MM.1S (cell line): ENCODE measurements at regions not wholly inside any gene's neighbourhood (a gene's known extent, or its start where the extent isn't known, plus 50 kb on each side); places are given as distances from the start of the nearest gene placed in this dataset.

Experiments used
- DNase-seq: peaks from one replicate; pipeline ENCODE4 v3.0.0-alpha.2; 2015
- H2AFZ ChIP-seq: fragments of 300-600 bp; sonication (generic); 2 replicates; pipeline ENCODE4 v1.6.0; 2016; ENCODE audit warnings: antibody characterized with exemption, low read length
- H3F3A ChIP-seq: fragments of 300-600 bp; sonication (generic); 2 replicates; pipeline ENCODE4 v1.6.1; 2016; ENCODE audit warnings: mild to moderate bottlenecking, antibody characterized with exemption, low read length, moderate library complexity, mixed read lengths; ENCODE audit not compliant: insufficient read depth
- H3K27ac ChIP-seq: fragments of 300-600 bp; sonication (generic); 2 replicates; pipeline ENCODE4 v1.5.1; 2016; ENCODE audit warnings: mild to moderate bottlenecking, low read length
- H3K27me3 ChIP-seq: fragments of 300-600 bp; sonication (generic); replicated peaks from 2 replicates; pipeline ENCODE4 v1.6.0; 2016; ENCODE audit warnings: low read length; ENCODE audit not compliant: insufficient read depth
- H3K36me3 ChIP-seq: fragments of 300-600 bp; sonication (generic); replicated peaks from 2 replicates; pipeline ENCODE4 v1.6.1; 2016; ENCODE audit warnings: mild to moderate bottlenecking, low read length, mixed read lengths; ENCODE audit not compliant: insufficient read depth
- H3K4me1 ChIP-seq: fragments of 300-600 bp; sonication (generic); 2 replicates; pipeline ENCODE4 v1.6.1; 2016; ENCODE audit warnings: low read length, mixed read lengths
- H3K4me2 ChIP-seq: fragments of 300-600 bp; sonication (generic); 2 replicates; pipeline ENCODE4 v1.6.0; 2016; ENCODE audit warnings: low read depth, low read length
- H3K4me3 ChIP-seq: fragments of 300-600 bp; sonication (generic); 2 replicates; pipeline ENCODE4 v1.5.1; 2016; ENCODE audit warnings: low read length, mixed read lengths
- H3K79me2 ChIP-seq: fragments of 300-600 bp; sonication (generic); 2 replicates; pipeline ENCODE4 v1.6.1; 2016; ENCODE audit warnings: mixed run types, low read length, mixed read lengths
- H3K9ac ChIP-seq: fragments of 300-600 bp; sonication (generic); 2 replicates; pipeline ENCODE4 v1.6.1; 2016; ENCODE audit warnings: low read length, mixed read lengths
- H3K9me2 ChIP-seq: fragments of 300-600 bp; sonication (generic); replicated peaks from 2 replicates; pipeline ENCODE4 v1.6.1; 2016; ENCODE audit warnings: mild to moderate bottlenecking, low read length, mixed read lengths; ENCODE audit not compliant: insufficient read depth
- H3K9me3 ChIP-seq: fragments of 300-600 bp; sonication (generic); replicated peaks from 2 replicates; pipeline ENCODE4 v1.6.1; 2016; ENCODE audit warnings: mild to moderate bottlenecking, low read length, mixed read lengths; ENCODE audit not compliant: insufficient read depth
- H4K20me1 ChIP-seq: fragments of 300-600 bp; sonication (generic); 2 replicates; pipeline ENCODE4 v1.6.1; 2016; ENCODE audit warnings: mild to moderate bottlenecking, low read length, moderate library complexity, mixed read lengths; ENCODE audit not compliant: insufficient read depth
- EZH2 ChIP-seq: fragments of 300-600 bp; sonication (generic); optimal IDR thresholded peaks from 2 replicates; pipeline ENCODE3; 2017; ENCODE audit warnings: low read depth, mild to moderate bottlenecking, antibody characterized with exemption, low read length, mixed read lengths
- EZH2phosphoT487 ChIP-seq: fragments of 300-600 bp; sonication (generic); IDR thresholded peaks from 2 replicates; pipeline ENCODE4 v1.6.1; 2018; ENCODE audit warnings: antibody characterized with exemption, low read length
- TF ChIP-seq, protein P1 (sequence below): fragments of 300-600 bp; sonication (generic); IDR thresholded peaks from 2 replicates; pipeline ENCODE4 v1.5.1; 2016; ENCODE audit warnings: antibody characterized with exemption, low read length, mixed read lengths

- no peaks in the 10 kb centered on the region for H3K79me2 ChIP-seq
- no peak for TF ChIP-seq EZH2
- TF ChIP-seq EZH2phosphoT487, result no peak
- TF ChIP-seq, protein P1, sequence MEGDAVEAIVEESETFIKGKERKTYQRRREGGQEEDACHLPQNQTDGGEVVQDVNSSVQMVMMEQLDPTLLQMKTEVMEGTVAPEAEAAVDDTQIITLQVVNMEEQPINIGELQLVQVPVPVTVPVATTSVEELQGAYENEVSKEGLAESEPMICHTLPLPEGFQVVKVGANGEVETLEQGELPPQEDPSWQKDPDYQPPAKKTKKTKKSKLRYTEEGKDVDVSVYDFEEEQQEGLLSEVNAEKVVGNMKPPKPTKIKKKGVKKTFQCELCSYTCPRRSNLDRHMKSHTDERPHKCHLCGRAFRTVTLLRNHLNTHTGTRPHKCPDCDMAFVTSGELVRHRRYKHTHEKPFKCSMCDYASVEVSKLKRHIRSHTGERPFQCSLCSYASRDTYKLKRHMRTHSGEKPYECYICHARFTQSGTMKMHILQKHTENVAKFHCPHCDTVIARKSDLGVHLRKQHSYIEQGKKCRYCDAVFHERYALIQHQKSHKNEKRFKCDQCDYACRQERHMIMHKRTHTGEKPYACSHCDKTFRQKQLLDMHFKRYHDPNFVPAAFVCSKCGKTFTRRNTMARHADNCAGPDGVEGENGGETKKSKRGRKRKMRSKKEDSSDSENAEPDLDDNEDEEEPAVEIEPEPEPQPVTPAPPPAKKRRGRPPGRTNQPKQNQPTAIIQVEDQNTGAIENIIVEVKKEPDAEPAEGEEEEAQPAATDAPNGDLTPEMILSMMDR, result no peak
- H3K9me3 ChIP-seq, result no peaks in the 10 kb centered on the region
- H3K9ac ChIP-seq, result no peak overlapping the region
- no peaks in the 10 kb centered on the region for H3K4me1 ChIP-seq
- no peak overlapping the region for H3K27ac ChIP-seq
- no peaks in the 10 kb centered on the region for H3F3A ChIP-seq
- H3K27me3 ChIP-seq, result no peaks in the 10 kb centered on the region
- H3K4me3 ChIP-seq, result no peak overlapping the region
- H2AFZ ChIP-seq, result no peak overlapping the region
- H3K4me2 ChIP-seq, result no peak overlapping the region
- H3K9me2 ChIP-seq, result no peaks in the 10 kb centered on the region
- DNase-seq, result no peak
- H4K20me1 ChIP-seq, result no peaks in the 10 kb centered on the region
- no peaks in the 10 kb centered on the region for H3K36me3 ChIP-seq
Observed at GRCh38 chr7:32661501-32661900, 166.2 kb downstream of the AVL9 start.

GRCh38 chr7:32660936-32661335 lies 165.6 kb downstream of the AVL9 start:
- no peak overlapping the region for H2AFZ ChIP-seq
- no peak overlapping the region for H3K4me2 ChIP-seq
- no peaks in the 10 kb centered on the region for H3K9me2 ChIP-seq
- H3K9ac ChIP-seq, result no peak overlapping the region
- no peaks in the 10 kb centered on the region for H3K79me2 ChIP-seq
- no peak overlapping the region for H3K27ac ChIP-seq
- H3K27me3 ChIP-seq, result no peaks in the 10 kb centered on the region
- TF ChIP-seq EZH2, result no peak
- TF ChIP-seq, protein P1, result no peak
- TF ChIP-seq EZH2phosphoT487, result no peak
- no peaks in the 10 kb centered on the region for H3F3A ChIP-seq
- no peaks in the 10 kb centered on the region for H3K36me3 ChIP-seq
- H3K9me3 ChIP-seq, result no peaks in the 10 kb centered on the region
- no peak overlapping the region for H3K4me3 ChIP-seq
- no peaks in the 10 kb centered on the region for H3K4me1 ChIP-seq
- H4K20me1 ChIP-seq, result no peaks in the 10 kb centered on the region
- no peak for DNase-seq

GRCh38 chr7:32659853-32660252 lies 164.6 kb downstream of the AVL9 start:
- H3K4me2 ChIP-seq, result no peak overlapping the region
- no peaks in the 10 kb centered on the region for H3K36me3 ChIP-seq
- H3F3A ChIP-seq, result no peaks in the 10 kb centered on the region
- H3K4me1 ChIP-seq, result no peaks in the 10 kb centered on the region
- H3K9ac ChIP-seq, result no peak overlapping the region
- H4K20me1 ChIP-seq, result no peaks in the 10 kb centered on the region
- TF ChIP-seq EZH2phosphoT487, result no peak
- TF ChIP-seq, protein P1, result no peak
- TF ChIP-seq EZH2, result no peak
- DNase-seq, result no peak
- H3K9me2 ChIP-seq, result no peaks in the 10 kb centered on the region
- H2AFZ ChIP-seq, result no peak overlapping the region
- no peak overlapping the region for H3K27ac ChIP-seq
- H3K9me3 ChIP-seq, result no peaks in the 10 kb centered on the region
- no peak overlapping the region for H3K4me3 ChIP-seq
- no peaks in the 10 kb centered on the region for H3K27me3 ChIP-seq
- no peaks in the 10 kb centered on the region for H3K79me2 ChIP-seq
